ENCODE measurements at regions not wholly inside any gene's neighbourhood (a gene's known extent, or its start where the extent isn't known, plus 50 kb on each side); places are given as distances from the start of the nearest gene placed in this dataset.

DNA sequence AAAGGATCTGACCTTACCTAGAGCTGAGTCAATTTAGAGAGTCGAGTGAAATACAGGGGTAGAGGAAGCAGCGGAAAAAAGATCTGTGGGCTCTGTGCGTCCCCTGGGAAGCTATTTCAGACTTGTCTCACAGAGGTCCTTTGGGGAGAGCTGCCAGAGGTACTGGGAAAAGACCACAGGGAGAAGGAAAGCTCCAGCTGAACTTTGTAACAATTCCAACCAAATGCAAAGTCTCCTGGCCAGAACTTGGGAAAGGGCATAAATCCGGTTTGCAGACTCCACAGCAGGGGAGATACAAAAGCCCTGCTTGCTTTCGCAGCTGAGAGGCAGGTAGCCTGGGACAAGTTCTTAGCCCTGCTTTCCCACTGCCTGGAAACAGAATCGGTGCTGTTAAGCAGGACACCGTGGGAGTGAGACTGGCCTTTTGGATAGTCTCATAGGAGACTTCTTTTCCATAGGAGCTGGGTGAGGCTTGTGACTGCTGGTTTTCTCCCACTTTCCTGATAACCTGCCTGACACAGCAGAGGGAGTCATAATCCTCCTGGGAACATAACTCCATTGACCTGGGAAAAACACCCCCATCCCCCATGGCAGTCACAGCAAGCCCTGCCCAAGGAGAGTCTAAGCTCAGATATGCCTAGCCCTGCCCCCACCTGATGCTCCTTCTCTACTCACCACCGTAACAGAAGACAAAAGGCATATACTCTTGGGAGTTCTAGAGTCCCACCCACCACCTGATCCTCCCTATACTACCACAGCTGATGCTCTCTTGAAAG is 926.2 kb downstream of the KCNMA1 start:
- ATAC-seq (ENCODE audit: low read depth) (no peak), DNase-seq (no peak)
- Histone ChIP-seq H2AFZ (ENCODE audit: insufficient read depth, low read depth, low read length, poor library complexity, severe bottlenecking) (no peak overlapping the region), H3K36me3 (replicated peaks in 1 of 2; ENCODE audit: control extremely low read depth in 1 of 2, control insufficient read depth in 1 of 2, extremely low read depth in 1 of 2, insufficient read depth in 2 of 2, low read length in 1 of 2) (no peaks in the 10 kb centered on the region), H3K4me3 (ENCODE audit: control extremely low read depth in 1 of 5, extremely low read depth in 1 of 5, insufficient read depth in 1 of 5, low read depth in 2 of 5, low read length in 4 of 5) (no peak overlapping the region), H4K20me1 (ENCODE audit: control insufficient read depth, insufficient read depth, low read length, poor library complexity, severe bottlenecking) (no peaks in the 10 kb centered on the region), H3K9ac (ENCODE audit: low read length) (no peak overlapping the region), H3K4me2 (replicated peaks; ENCODE audit: low read depth, low read length, poor library complexity, severe bottlenecking) (no peak overlapping the region), H3K9me3 (ENCODE audit: control extremely low read depth in 1 of 3, control insufficient read depth in 2 of 3, insufficient read depth in 1 of 3, low read length in 2 of 3) (peaks cover 0 to 4% (median 1%) of the 10 kb centered on the region in 3 donors), H3K27me3 (replicated peaks in 1 of 4; ENCODE audit: control extremely low read depth in 1 of 4, control insufficient read depth in 3 of 4, insufficient read depth in 4 of 4, low read length in 3 of 4) (no peaks in the 10 kb centered on the region), H3K27ac (ENCODE audit: low read length in 2 of 2) (no peak overlapping the region), H3K4me1 (ENCODE audit: control insufficient read depth in 2 of 2, insufficient read depth in 2 of 2, low read length in 2 of 2) (no peaks in the 10 kb centered on the region), H3K79me2 (ENCODE audit: control insufficient read depth, insufficient read depth, low read length) (no peaks in the 10 kb centered on the region)
- Mint-ChIP-seq H3K4me1 (no peaks in the 10 kb centered on the region), H3K4me3 (no peak overlapping the region), H3K27ac (no peak overlapping the region), H3K27me3 (peaks cover 3% of the 10 kb centered on the region), H3K9me3 (ENCODE audit: insufficient read depth) (no peaks in the 10 kb centered on the region)
- intact Hi-C loops (cut with micrococcal nuclease): no loop called here
- POLR2A ChIA-PET: no interaction called here
- 69% methylated on average over 7 of the region's 8 CpGs for WGBS (ENCODE audit: insufficient coverage)
- no peak for TF ChIP-seq EZH2 (IDR thresholded peaks at IDR 0.05; ENCODE audit: borderline replicate concordance, insufficient read depth, low read depth, low read length, poor library complexity, severe bottlenecking)
- TF ChIP-seq, protein P1, sequence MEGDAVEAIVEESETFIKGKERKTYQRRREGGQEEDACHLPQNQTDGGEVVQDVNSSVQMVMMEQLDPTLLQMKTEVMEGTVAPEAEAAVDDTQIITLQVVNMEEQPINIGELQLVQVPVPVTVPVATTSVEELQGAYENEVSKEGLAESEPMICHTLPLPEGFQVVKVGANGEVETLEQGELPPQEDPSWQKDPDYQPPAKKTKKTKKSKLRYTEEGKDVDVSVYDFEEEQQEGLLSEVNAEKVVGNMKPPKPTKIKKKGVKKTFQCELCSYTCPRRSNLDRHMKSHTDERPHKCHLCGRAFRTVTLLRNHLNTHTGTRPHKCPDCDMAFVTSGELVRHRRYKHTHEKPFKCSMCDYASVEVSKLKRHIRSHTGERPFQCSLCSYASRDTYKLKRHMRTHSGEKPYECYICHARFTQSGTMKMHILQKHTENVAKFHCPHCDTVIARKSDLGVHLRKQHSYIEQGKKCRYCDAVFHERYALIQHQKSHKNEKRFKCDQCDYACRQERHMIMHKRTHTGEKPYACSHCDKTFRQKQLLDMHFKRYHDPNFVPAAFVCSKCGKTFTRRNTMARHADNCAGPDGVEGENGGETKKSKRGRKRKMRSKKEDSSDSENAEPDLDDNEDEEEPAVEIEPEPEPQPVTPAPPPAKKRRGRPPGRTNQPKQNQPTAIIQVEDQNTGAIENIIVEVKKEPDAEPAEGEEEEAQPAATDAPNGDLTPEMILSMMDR (IDR thresholded peaks at IDR 0.05): no peak
- CTCF ChIA-PET: no interaction called here

DNA sequence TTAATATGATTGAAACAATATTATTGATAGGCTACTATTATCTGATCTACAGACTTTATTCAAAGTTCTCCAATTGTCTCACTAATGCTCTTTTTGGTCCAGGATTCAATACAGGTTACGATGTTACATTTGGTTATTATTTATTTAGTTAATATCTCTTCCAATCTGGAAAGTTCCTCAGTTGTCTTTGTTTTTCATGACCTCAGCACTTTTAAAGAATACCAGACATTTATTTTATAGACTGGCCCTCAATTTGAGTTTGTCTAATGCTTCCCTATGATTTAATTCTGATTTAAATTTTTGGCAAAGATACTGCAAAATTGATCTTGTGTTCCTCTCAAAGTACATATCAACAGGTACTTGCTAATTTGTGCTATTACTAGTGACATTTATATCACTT is 937.4 kb downstream of the KCNMA1 start:
- H3K4me3 Mint-ChIP-seq: no peak overlapping the region
- no peak overlapping the region for H3K9ac ChIP-seq (ENCODE audit: low read length)
- no peak overlapping the region for H2AFZ ChIP-seq (ENCODE audit: insufficient read depth, low read depth, low read length, poor library complexity, severe bottlenecking)
- H3K4me1 Mint-ChIP-seq: no peaks in the 10 kb centered on the region
- intact Hi-C loops (cut with micrococcal nuclease): no loop called here
- ChIA-PET POLR2A (no interaction called here), CTCF (no interaction called here)
- H3K4me2 ChIP-seq (replicated peaks; ENCODE audit: low read depth, low read length, poor library complexity, severe bottlenecking): no peak overlapping the region
- no CpG with 5 or more reads among the region's 1 CpG for WGBS (ENCODE audit: insufficient coverage)
- peaks cover 4% of the 10 kb centered on the region for H3K9me3 Mint-ChIP-seq (ENCODE audit: insufficient read depth)
- no peaks in the 10 kb centered on the region for H3K36me3 ChIP-seq (replicated peaks in 1 of 2; ENCODE audit: control extremely low read depth in 1 of 2, control insufficient read depth in 1 of 2, extremely low read depth in 1 of 2, insufficient read depth in 2 of 2, low read length in 1 of 2)
- ATAC-seq (ENCODE audit: low read depth) (no peak), DNase-seq (no peak)
- peaks cover 0 to 2% (median 0%) of the 10 kb centered on the region in 3 donors for H3K9me3 ChIP-seq (ENCODE audit: control extremely low read depth in 1 of 3, control insufficient read depth in 2 of 3, insufficient read depth in 1 of 3, low read length in 2 of 3)
- H3K27ac Mint-ChIP-seq: no peak overlapping the region
- H3K27me3 ChIP-seq (replicated peaks in 1 of 4; ENCODE audit: control extremely low read depth in 1 of 4, control insufficient read depth in 3 of 4, insufficient read depth in 4 of 4, low read length in 3 of 4): peaks cover 0 to 4% (median 0%) of the 10 kb centered on the region in 4 experiments
- peaks cover 15% of the 10 kb centered on the region for H3K27me3 Mint-ChIP-seq
- no peak for TF ChIP-seq EZH2 (IDR thresholded peaks at IDR 0.05; ENCODE audit: borderline replicate concordance, insufficient read depth, low read depth, low read length, poor library complexity, severe bottlenecking)
- TF ChIP-seq, protein P1 (IDR thresholded peaks at IDR 0.05): no peak
- H3K27ac ChIP-seq (ENCODE audit: low read length in 2 of 2): no peak overlapping the region
- H3K4me3 ChIP-seq (ENCODE audit: control extremely low read depth in 1 of 5, extremely low read depth in 1 of 5, insufficient read depth in 1 of 5, low read depth in 2 of 5, low read length in 4 of 5): no peak overlapping the region
- H3K79me2 ChIP-seq (ENCODE audit: control insufficient read depth, insufficient read depth, low read length): no peaks in the 10 kb centered on the region
- no peaks in the 10 kb centered on the region for H4K20me1 ChIP-seq (ENCODE audit: control insufficient read depth, insufficient read depth, low read length, poor library complexity, severe bottlenecking)
- no peaks in the 10 kb centered on the region for H3K4me1 ChIP-seq (ENCODE audit: control insufficient read depth in 2 of 2, insufficient read depth in 2 of 2, low read length in 2 of 2)

All from B cell (primary cell).